ENCODE measurements at regions not wholly inside any gene's neighbourhood (a gene's known extent, or its start where the extent isn't known, plus 50 kb on each side); places are given as distances from the start of the nearest gene placed in this dataset.
"Not testable (repeated sequence)": the region's sequence is repeated elsewhere in the genome, so short reads cannot be mapped to it uniquely, and the experiment has no call there.

DNA sequence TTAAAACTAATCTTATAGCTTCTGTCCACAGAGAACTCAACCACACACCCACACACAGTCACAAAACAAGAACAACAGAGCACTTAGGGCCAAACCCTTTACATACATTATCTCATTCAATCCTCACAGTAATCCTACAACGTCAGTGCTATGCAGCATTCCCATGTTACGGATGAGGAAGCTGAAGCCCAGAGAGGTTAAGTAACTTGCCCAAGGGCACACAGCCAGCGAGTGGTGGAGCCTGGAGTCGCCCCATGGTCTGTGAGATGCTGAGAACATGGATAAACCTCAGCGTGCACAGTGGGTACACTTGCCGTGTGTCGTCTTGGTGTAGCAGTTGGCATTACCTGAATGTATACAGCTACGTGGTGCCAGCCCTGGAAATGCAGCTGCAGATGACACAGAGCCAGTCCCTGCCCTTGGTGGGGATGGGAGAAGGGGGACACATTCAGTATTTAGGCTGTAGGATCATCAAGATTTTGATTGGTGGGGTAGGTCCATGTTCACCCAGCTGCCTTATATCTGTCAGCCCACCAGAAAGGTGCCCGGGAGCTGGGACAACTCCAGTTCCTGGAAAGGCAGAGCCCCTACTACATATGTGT, 177.0 kb downstream of the IRF8 start:
- DNase-seq (ENCODE audit: low read depth), result no peak

DNA sequence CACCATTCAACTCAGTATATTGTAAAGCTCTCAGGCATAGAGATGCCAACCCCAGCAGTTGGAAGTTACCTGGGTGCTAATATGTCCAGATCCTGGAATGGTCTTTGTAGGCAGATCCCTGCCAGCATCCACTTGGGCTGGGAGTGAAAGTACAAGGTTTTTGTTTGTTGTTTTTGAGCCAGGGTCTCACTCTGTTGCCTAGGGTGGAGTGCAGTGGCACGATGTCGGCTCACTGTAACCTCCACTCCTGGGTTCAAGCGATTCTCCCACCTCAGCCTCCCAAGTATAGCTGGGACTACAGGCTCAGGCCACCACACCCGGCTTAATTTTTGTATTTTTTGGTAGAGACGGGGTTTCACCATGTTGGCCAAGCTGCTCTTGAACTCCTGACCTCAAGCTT, 177.6 kb downstream of the IRF8 start:
- DNase-seq (ENCODE audit: low read depth), result no peak

DNA sequence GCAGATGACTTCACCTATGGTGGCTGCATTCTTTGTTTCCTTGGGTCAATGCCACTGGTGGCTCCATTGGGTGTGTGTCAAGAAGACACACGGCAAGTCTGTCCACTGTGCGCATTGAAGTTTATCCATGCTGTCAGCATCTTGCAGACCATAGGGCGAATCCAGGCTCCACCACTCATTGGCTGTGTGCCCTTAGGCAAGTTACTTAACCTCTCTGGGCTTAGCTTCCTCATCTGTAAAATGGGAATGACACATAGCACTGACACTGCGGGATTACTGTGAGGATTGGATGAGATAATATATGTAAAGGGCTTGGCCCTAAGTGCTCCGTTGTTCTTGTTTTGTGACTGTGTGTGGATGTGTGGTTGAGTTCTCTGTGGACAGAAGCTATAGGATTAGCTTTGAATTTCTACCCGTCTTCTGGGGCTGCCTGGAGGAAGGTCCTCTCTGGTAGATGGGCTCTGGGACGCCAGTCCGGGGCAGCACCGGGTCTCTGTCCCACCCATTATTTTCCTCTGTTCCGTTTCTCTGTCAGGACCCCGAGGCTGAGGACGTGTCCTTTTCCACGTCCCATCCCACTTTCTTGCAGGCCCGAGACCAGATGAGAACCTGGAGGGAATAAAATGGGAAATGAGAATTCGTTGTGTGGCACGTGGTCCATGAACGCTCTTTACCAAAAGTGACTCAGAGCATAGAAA, 178.4 kb downstream of the IRF8 start:
- DNase-seq (ENCODE audit: low read depth), result no peak

DNA sequence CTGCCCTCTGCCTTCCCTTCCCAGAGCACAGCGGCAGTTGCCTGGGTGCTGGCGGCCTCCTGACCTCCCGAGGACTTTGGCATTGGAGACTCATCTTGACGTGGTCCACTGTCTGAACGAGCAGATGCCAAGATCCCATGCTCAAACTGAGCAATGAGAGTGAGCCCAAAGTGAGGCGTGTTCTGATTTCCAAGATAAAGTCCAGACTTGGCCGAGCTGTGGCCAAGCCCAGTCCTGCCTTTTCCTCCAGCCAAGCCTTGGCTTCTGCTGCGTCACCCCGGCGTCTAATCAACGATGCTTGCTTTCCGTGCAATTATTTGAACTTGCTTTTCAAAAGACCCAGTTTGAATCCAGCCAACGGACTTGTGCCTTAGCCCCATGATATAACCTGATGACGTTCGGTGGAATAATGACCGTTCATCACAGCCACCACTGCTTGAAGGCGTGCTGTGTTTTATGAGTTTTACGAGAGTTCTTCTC, 179.2 kb downstream of the IRF8 start:
- DNase-seq (ENCODE audit: low read depth), result no peak

DNA sequence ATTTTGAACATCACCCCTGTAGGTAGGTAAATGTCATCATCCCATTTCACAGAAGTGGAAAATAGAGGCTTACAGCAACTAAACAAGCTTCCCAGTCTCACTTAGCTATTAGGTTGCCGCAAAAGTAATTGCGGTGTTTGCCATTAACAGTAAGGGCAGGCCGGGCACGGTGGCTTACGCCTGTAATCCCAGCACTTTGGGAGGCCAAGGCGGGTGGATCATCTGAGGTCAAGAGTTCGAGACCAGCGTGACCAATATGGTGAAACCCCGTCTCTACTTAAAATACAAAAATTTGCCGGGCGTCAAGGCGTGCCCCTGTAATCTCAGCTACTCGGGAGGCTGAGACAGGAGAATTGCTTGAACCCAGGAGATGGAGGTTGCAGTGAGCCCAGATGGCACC, 179.7 kb downstream of the IRF8 start:
- not testable (repeated sequence) for DNase-seq (ENCODE audit: low read depth)

DNA sequence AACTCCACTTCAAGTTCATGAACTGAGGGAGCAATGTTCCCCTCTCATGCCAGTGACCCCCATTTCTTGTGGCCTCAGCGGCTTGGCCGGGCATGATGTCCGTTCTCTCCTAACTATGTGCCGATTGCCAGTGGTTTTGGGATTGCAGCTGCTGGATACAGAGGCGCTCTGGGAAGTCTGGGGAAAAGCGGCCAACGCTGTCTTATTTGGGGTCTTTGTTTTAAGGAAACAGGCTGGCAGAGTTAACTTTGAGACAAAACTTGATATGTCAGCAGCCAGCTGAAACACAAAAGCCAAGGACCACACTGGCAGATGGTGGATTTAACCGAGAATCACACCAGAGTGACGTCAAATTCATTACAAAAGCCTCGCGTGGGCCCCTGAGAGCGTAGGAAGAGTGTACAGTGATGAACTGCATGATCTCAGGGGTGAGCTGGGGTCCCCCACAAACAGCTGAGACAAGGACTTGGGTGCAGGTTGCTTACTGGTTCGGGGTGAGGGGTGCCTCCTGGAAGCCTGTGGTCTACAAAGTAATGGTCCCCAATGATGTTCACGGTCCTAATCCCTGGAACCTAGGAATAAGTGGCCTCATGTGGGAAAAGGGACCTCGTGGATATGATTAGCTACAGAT, 180.4 kb downstream of the IRF8 start:
- no peak for DNase-seq (ENCODE audit: low read depth)

DNA sequence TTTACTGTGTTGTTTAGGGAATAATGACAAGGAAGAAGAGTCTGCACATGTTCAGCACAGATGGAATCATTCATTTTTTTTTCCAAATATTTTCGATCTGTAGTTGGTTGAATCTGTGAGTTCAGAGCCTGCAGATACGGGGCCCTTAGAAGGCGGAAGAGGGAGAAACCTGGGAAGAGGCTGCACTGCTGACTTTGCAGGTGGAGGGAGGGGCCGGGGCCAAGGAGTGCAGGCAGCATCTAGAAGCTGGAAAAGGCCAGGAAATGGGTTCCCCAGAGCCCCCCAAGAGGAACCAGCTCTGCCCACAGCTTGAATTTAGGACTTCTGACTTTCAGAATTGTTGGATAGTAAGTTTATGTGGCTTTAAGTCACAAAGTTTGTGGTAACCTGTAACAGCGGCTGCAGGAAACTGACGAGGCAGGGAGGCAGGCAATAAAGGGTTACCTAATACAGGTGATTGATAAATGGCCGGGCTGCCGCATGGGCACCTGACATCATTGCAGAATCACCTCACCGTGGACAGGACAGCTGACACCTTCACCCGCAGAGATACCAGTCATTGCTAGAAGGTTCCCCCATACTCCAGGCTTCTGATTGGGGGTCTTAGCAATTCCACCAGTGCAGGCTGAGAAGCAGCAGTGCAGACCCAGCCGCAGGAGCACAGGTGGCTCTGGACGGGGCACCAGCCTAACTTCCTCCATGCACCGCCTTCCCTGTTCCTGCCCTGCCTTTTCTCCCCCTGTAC, 181.3 kb downstream of the IRF8 start:
- no peak for DNase-seq (ENCODE audit: low read depth)

DNA sequence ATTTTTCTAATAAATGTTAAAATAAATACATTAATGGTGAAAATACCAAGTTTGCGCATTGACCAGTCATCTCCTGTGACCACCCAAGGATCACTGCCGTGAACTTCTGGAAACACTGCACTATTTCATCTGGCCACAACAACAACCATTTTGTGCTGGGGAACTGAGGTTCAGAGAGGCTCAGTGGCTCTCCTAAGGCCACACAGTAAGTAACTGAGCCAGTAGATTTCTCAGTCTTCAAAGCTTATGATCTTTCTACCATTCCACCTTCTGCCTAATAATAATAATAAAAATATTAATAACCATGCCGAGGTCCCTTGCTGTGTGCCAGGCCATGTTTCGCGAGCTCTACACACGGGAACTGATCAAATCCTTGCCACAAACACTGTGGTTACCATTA, 182.0 kb downstream of the IRF8 start:
- no peak for DNase-seq (ENCODE audit: low read depth)

DNA sequence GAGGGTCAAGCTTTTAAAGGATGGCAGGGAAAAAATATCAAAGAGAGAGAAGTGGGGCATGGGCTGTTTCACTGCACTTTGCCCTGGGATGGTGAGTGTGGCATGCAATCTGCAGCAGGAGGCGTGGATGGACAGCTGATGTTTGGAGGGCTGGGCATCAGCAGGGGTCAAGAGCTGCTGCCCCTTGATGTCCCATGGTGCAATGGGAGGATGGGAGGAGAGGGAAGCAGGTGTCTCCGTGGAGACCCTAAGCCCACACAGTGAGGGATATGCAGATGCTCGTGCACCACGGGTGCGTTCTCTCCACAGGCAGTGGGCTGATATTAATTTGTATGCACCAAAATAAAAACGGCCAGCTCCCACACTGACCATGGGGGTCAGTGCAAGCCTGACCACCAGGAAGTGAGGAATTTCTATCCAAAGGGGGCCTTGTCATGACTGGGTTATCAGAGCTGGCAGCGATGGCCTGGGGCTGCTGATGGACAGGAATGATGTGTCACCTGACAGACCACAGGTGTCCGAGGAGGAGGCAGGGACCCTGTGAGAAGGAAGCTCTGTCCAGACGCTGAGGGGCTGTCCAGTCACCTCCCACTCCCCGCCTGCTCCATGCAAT, 183.6 kb downstream of the IRF8 start:
- no peak for DNase-seq (ENCODE audit: low read depth)

DNA sequence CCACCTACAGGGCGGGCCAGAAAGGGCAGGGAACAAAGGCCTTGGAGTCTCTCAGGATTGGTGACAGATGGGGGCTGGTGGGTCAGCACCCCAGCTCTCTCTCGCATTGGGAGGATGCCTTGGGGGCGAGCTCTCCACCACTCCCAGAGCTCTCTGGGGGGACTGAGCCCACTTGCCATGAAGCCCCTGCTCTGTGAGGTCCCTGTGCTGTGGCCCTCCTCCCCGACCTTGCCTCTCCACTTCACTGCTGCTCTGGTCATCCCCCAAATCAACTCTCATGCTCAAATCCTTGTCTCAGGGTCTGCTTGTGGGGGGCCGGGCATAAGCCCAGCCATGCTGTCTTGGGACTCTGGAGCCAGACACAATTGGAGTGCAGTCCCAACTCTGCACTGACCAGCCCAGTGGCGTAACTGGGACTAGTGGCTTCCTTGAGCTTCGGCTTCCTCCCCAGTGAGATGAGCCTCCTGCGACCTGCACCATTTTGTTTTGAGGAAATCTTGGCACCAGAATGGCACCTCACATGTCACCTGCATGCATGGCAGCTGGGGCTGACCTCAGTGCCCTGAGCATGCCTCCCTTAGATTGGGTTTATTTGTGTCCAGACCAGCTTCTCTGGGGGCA, 184.5 kb downstream of the IRF8 start:
- no peak for DNase-seq (ENCODE audit: low read depth)

DNA sequence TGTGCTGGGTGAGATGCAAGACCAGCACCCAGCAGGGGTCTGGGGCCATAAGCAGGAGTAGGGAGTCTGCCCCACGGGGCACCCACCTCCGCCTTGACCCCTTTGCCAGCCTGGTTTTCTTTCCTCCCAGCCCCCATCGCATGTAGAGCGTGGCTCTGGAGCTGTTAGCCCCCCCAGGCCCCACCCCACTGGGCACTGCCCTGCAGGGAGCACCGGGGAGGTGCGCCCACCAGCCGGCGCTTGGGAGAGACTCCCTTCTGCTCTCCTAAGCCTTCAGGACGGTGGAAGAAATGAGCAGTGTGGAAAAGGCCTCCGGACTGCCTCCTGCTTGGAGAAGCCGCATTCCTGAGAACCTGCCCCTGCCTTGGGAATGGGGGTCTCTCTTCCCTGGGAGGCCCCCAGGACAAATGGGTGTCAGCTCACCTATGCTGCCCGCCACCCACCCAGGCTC, 186.2 kb downstream of the IRF8 start:
- DNase-seq (ENCODE audit: low read depth), result no peak

DNA sequence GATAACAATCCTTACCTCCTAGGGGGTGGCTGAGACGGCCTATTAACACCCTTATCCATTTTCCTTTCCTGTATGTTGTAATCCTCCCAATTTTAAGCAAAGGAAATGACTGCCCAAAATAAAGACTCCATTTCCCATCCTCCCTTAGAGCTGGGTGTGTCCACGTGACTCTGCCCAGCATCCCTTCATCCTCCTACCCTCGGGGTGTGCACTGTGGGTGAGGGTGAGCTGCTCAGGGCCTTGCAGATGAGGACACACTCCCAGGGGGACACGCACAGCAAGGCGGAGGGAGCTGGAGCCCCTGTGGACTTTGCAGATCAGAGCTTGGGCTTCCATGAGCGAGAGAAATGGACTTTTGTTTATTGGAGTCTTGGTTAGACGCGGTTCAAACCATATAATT, 186.8 kb downstream of the IRF8 start:
- DNase-seq (ENCODE audit: low read depth), result no peak

DNA sequence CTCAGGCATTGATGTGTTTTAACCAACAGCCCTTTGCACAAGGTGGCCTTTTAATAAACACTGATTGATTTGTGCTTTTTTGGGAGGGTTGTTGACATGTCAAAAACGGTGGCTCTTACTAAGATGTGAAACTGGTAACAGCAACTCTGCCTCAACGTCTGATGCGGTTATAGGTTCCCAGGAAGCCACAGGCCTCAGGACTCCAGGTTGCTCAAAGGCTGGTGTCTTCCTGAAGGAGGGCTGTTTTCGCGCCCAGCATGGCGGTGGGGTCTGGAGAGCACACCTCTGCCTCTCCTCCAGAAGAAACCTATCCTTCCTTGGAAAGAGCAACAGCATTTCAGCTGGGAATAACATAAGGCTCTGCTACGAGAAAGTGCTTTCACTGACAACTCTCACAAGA, 187.5 kb downstream of the IRF8 start:
- DNase-seq (ENCODE audit: low read depth), result no peak

DNA sequence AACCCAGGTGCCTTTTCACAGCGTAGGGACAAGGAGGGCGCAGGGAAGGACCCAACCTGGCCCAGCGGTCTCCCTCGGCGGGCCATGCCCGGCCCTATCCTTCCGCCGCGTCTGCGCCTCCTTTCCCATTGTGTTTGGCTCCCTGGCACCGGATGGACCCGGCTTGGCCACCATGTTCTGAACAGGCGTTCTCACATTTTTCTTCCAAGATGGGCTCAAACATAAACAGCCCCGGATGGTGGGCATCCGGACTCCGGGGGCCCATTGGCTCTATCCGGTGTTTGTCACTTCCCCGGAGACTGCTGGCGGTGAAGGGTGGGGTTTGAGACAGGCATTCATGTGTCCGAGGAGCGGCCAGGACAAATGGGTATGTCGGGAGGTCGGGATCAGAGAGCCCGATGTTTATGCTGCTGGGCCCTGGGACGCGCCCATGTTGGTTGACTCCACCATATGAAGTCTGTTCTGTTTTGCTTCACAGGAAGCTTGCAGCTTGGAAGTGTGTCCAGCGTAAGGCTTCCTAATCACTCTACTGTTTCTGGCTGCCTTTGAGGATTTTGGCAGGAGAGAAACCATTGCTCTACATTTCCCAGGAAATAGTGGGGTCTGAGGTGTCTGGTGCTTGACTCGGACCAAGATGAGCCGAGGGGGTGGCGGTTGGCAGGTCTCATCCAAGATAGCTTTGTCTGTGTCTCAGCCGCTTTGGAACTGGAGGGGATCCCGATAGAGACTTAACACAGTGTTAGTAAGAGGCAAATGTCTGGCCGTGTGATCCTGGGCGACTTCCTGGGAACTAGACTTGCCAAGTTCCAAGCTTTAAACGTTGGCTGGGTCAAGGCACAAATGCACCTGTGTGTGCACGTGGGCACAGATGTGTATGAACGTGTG, 188.3 kb downstream of the IRF8 start:
- DNase-seq (ENCODE audit: low read depth), result no peak

DNA sequence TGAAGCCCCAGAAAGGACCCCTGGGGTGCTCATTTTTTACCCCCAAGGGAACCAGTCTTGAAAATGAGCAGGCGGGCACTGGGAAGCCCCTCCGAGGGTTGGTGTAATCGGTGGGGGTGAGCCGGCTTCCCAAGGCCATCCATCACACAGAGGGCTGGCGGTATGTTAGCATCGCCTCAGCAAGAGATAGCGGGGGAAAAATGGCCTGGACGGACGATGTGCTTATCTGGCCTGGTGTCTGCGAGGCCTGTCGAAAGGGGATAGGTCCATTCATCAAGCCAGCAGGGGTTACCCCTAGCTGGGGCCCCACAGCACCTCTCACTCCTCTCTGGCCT, 188.9 kb downstream of the IRF8 start:
- DNase-seq (ENCODE audit: low read depth), result no peak

DNA sequence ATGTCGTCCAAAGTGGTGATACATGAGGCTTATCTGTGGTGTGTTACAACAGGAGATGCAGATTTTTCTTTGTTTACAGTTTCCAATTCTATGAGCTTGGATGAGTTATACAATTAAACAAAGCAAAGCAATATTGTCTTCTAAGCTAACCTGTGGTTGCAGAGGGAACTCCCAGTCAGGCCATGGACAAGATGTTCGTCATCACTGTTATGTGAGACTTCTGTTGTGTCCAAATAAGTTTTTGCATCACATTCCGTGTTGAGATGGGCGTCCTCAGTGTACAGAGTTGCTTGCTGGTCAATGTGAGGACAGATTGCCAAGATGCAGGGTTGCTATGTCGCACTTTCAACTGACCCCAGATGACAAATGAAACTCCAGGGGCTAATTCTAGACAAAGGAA, 189.3 kb downstream of the IRF8 start:
- DNase-seq (ENCODE audit: low read depth), result no peak

DNA sequence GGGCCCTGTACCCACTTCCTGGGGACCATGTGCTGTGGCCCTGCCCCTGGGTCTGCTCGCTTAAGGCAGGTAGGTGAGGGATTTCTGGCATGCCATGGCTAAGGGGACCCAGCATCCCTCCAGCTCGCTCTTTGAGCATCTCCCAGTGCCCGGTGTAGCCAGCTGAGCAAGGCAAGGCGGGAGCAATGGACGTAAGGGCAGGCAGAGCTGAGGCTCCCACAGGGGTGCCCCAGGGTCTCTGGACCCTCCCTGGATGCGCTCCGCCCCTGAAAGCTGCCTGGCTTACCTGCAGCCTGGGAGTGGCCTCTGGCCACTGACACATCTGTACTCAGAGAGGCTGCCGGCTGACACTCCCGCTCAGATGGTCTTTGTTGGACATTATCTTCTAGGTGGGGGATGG, 189.9 kb downstream of the IRF8 start:
- DNase-seq (ENCODE audit: low read depth), result no peak

DNA sequence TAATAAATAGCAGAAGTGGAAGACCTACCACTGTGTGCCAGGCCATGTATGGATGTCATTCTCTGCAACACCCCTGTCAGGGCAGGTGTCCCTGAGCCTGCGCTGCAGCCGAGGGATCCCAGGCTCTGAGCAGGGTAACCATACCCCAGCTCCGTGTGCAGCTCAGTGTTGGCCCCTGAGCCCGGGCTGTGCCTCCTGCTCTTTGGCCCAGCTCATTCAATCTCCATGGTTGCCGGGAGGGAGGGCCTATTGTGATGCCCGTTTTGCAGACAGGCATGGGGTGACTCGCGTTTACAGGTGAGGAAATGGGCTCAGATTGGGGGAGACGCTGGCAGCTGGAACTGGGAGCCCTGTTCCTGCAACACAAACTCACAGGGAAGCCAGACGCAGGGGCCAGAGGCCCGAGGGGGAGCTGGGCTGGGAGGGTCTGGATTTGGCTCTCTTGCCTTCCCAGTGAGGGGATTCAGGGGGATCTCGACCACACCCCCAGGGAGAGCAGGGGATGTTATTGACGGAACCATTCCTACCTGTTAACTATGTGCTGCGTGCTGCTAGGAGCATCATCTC, 190.5 kb downstream of the IRF8 start:
- no peak for DNase-seq (ENCODE audit: low read depth)

DNA sequence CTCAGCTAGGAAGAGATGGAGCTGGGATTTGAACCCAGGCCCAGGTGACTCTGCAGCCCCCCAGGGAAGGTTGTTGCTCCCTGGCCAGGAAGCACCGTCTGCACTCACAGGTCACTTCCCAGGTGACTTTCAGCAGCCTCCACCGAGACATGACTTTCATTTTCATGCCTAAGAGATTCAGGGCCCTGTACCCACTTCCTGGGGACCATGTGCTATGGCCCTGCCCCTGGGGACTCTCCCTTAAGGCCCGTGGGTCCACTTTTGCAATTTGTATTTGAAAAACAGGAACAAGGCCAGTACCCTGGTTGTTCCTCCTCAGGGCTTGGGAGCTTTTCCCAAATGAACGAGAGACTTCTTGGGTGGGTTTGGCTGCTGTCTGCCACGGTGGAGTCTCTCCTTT, 191.0 kb downstream of the IRF8 start:
- no peak for DNase-seq (ENCODE audit: low read depth)

DNA sequence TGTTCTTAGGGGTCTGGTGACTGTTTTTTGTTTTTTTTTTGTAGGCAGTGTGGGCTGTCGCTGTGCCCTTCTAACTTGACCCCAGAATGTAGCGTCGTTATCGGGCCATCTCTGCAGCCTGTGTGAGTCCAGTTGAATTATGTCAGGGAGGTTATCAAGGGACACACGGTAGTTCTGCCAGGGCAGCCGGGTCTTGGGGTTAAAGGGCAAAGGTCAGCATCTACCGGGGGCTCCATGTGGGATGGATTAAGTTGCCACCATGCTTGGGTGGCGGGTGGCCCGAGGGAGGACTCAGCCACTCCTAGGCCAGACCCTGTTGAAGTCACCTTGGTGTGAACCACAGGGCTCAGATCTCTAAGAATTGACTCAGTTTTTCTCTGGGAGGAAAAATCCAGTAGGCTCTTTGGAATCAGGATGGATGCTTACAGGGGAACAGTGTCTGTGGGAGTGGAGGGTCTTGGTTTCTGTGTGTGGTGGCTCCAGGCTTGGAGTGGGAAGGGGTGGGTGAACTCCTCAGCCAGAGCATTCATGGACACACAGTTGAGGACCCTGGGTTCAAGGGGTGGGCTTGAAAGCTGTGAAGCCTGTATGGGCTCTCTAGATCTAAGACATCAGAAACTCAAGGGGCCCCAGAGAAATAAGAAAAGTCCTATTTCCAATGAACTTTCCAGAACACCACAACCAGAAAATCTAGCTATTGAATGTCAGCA, 191.7 kb downstream of the IRF8 start:
- no peak for DNase-seq (ENCODE audit: low read depth)

All from activated T-helper 1 cell treated with Interleukin-2 at 50 U/mL for 16 hours (primary cell).